Activated CD4-positive, alpha-beta T cell treated with anti-CD3 and anti-CD28 coated beads, Interleukin-2, amount 50 U/mL, for 4 hours (primary cell): ENCODE measurements at regions not wholly inside any gene's neighbourhood (a gene's known extent, or its start where the extent isn't known, plus 50 kb on each side); places are given as distances from the start of the nearest gene placed in this dataset.
A peak's percentile ranks its signal among the peaks of the same experiment; 100 is the strongest.
"Not testable (repeated sequence)": the region's sequence is repeated elsewhere in the genome, so short reads cannot be mapped to it uniquely, and the experiment has no call there.

Experiments used
- DNase-seq, 2 experiments: peaks; one replicate each; pipeline ENCODE4 v3.0.0-alpha.2; 2020

- no peak for DNase-seq
Observed at GRCh38 chr4:105060628-105061027, 86.0 kb upstream of the TET2 start.

- DNase-seq: peak; percentile 9 to 14
Observed at GRCh38 chr4:105061136-105061696, 85.5 kb upstream of the TET2 start.

GRCh38 chr4:105061731-105062130 is 84.9 kb upstream of the TET2 start:
- DNase-seq: no peak

GRCh38 chr4:105066401-105066800 is 80.3 kb upstream of the TET2 start:
- no peak for DNase-seq

GRCh38 chr4:105067431-105067830 is 79.2 kb upstream of the TET2 start:
- DNase-seq: no peak

- no peak for DNase-seq
Observed at GRCh38 chr4:105067946-105068345, 78.7 kb upstream of the TET2 start.

- DNase-seq: no peak
Observed at GRCh38 chr4:105068516-105068915, 78.2 kb upstream of the TET2 start.

GRCh38 chr4:105072095-105072494 is 74.6 kb upstream of the TET2 start:
- DNase-seq: not testable (repeated sequence)

GRCh38 chr4:105074097-105074496 is 72.6 kb upstream of the TET2 start:
- no peak for DNase-seq

- DNase-seq: no peak
Observed at GRCh38 chr4:105075045-105075444, 71.6 kb upstream of the TET2 start.

- DNase-seq: no peak
Observed at GRCh38 chr4:105088110-105088879, 58.4 kb upstream of the TET2 start.

- no peak for DNase-seq
Observed at GRCh38 chr4:105092356-105092755, 54.3 kb upstream of the TET2 start.

- DNase-seq: no peak
Observed at GRCh38 chr4:105092768-105093167, 53.9 kb upstream of the TET2 start.

GRCh38 chr4:105093975-105094374 is 52.7 kb upstream of the TET2 start:
- no peak for DNase-seq
